T-helper 1 cell treated with Interleukin-12 subunit alpha and Interleukin-12 subunit beta and Interleukin-4 antibody, amounts not matched to agents 30 ng/mL and 1 ng/mL, for 36 hours (primary cell): ENCODE measurements at regions not wholly inside any gene's neighbourhood (a gene's known extent, or its start where the extent isn't known, plus 50 kb on each side); places are given as distances from the start of the nearest gene placed in this dataset.

Experiments
- intact Hi-C: fragments of 100-400 bp; cut with micrococcal nuclease; formaldehyde crosslinking; loops from one replicate; pipeline ENCODE4 v1.15.1; 2024

DNA sequence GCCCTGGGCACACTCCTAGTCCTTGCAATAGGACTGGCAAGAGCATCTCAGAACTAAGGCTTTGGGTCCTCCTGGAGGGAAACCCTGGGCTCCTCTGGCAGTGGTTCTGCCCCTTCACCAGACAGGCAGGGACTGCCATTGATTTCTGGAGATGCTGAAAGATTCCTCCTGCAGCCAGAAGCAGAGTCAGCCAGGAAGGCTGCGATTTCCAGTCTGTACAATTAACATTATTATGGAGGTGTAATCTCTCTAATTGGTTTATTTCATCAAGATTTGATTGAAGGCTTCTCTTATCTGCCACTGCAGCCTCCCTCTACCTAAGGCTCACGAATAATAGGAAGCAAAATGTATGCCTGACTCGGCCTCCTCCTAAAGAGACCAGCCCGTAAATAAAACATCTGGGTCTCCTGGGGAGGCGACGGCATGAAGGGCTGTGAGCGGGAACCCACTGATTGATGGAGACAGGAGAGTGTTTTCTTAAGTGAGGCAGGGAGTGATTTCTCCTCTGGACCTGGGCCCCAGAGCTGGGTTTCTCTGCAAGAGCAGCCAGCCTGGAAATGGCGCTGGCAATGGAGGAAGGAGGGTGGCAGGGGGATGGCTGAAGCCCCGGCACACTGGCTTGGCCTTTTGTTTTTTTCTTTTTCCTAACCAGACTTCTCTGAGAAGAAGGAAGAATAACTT, 689.6 kb downstream of the DHX35 start:
- intact Hi-C loops, result no loop called here

DNA sequence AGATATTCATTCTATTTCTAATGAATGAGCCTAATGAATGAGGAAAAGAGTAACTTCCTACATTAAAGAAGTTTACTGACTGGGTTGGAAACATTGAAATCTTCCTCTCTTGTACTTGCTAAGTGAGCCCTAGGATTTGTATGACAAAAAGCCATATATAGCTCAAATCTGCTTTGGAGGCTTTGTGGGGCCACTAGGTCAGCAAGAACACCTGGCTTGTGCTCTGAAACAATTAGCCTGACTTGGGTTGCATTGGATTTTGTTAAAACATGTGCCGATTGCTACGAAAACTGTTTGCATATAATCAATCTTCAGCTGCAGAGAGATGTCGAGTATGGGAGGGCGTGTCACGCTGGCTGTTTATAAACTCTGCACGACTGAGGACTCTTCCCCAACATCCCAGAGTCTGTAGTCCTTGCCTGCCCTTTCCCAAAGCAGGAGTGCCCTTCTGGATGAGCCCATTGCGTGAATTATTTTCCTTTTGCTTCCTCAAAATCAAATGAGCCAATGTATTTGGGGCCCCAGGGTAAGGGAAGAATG, 684.8 kb downstream of the DHX35 start:
- intact Hi-C loops, result no loop called here

GRCh38 chr20:39645131-39645530, 683.0 kb downstream of the DHX35 start:
- intact Hi-C loops, result no loop called here

DNA sequence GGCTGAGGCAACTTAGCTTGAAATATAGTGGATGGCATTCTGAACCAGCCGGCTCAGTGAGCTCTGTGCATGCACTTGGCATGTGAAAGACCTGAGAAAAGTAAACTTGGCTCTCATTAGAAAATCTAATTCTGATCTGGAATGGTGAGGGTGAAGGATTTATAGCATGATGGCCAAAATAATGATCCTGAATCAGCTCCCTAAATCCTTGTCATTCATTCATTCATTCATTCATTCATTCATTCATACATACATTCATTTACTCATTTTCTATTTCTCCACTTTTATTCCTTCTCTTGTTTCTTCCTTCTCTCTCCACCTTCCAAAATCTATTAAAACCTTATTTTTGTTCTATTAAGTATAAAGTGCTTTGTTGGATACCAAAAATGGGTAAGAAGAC, 681.1 kb downstream of the DHX35 start:
- intact Hi-C loops, result no loop called here

- intact Hi-C loops, result no loop called here
Observed at GRCh38 chr20:39641423-39641822, 679.3 kb downstream of the DHX35 start.

- intact Hi-C loops, result no loop called here
Observed at GRCh38 chr20:39640147-39640546, 678.0 kb downstream of the DHX35 start.

- intact Hi-C loops, result no loop called here
Observed at GRCh38 chr20:39638731-39639130, 676.6 kb downstream of the DHX35 start.

DNA sequence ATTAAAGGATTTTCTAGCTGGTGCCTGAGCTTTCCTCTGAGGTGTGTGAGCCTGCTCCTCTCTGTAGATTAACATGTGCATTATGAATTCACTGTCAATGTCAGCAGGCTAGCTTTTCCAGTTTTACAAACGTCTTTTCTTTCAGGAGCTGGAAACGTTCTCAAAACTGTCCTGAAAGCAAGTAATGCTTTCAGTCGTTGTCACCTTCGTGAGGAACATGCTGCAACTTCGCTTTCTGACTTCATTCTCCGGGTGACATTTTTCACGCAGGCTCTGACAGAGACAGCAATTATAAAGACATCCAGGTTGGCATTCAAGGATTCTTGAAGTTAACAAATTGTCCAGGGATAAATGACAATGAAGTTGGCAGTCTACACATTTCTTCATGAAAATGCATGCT, 671.5 kb downstream of the DHX35 start:
- intact Hi-C loops, result no loop called here

DNA sequence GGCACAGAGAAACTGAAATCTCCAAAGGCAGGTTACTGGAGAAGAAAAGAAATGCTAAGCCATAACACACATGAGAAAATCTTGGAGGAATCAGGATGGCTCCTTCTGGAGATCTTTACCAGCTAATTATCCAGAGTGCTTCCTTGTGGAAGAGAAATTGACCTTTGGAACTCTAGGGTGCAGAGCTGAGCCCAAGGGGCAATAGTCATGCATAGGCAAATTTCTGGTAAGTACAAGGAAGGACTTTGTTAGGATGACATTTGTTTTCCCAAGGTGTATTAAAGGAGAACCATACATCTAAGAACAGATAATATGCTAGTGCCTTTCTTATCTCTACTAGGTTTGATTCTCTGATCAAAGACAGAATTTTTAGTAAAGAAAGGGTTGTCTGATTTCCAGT, 670.6 kb downstream of the DHX35 start:
- intact Hi-C loops, result no loop called here

GRCh38 chr20:39632176-39632575, 670.0 kb downstream of the DHX35 start:
- intact Hi-C loops, result no loop called here

- intact Hi-C loops, result no loop called here
Observed at GRCh38 chr20:39631557-39631956, 669.4 kb downstream of the DHX35 start.

GRCh38 chr20:39630215-39630908, 668.2 kb downstream of the DHX35 start:
- intact Hi-C loops, result no loop called here

GRCh38 chr20:39627765-39628164, 665.6 kb downstream of the DHX35 start:
- intact Hi-C loops, result no loop called here

DNA sequence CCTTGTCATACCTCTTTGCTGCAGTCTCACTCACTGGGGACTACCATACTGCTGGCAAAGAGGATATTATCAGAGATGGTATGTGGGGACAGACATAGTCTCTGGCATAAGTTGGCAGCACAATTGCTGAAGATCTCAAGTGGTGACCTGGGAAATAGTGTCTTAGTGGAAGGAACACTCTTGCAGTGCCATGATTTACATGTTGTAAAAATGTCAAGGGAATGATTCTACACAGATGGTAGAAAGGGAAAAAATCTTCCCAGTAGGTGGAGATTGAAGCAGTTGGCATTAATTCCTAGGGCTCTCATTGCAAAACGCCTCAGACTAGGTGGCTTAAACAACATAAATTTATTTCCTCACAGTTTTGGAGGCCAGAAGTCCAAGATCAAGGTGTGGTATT, 662.2 kb downstream of the DHX35 start:
- intact Hi-C loops, result no loop called here

DNA sequence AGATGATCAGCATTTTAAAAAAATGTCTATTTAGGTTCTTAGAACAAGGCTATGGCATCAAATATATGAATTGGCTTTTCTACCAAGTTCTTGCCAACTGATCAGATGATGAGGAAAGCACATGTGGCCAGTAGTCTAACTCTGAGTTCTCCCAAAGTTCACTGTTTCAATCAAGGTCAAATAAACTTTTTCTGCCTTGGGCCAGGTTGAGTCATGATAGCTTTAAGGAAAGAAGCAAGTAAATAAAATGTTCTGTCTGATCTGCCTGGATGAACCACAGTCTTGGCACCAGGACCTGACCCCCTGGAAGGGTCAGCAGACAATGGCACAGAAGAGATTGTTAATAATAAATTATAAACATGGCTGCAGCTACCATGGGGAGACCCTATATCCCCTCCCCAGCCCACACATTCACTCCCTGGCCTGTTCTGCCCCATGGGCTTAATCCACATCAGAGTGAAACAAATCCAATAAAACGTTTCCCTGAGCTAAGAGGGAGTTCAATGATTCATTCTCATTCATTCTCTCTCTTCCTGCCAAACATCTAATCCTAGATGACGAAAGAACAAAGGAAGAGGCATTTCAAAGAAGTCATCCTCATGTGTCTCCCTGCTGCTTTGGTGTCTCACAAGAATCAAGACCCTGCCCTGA, 661.6 kb downstream of the DHX35 start:
- intact Hi-C loops, result no loop called here

GRCh38 chr20:39619271-39619785, 657.2 kb downstream of the DHX35 start:
- intact Hi-C loops, result no loop called here

DNA sequence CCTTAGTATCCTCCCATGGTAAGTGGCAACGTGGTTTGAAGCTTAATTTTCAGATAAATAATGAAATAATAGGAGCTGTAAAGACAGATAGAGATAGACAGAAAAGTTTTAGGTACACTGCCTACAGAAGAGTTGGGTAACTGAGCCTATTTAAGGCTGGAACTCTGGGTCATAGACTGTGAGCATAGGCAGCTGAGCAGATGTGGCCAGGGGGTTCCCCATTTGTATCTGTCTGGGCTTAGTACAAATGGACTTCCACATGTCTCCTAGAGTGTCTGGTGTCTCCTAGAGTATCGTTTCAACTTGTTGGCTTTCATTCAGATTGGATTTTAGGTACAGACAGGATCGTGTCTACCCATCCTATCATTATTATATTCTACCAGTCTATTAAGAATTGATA, 649.8 kb downstream of the DHX35 start:
- intact Hi-C loops, result no loop called here

DNA sequence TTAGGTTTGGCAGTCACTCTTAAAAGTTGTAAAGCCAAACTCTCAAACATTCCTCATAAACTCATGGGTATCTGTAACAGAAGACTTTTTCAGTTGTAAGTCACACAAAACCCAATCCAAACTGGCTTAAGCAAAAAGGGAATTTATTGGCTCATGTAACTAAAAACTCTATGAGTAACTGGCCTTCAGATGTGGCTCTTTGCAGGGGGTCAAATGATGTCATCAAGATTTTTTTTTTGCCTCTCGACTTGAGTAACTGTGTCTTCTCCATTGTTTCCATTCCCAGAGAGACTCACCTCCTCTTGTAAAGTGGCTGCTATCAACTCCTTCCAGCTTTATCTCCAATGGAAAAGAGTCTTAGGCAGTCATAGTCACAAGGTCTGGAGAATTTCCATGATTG, 645.0 kb downstream of the DHX35 start:
- intact Hi-C loops, result no loop called here

GRCh38 chr20:39605908-39606307, 643.8 kb downstream of the DHX35 start:
- intact Hi-C loops, result no loop called here

DNA sequence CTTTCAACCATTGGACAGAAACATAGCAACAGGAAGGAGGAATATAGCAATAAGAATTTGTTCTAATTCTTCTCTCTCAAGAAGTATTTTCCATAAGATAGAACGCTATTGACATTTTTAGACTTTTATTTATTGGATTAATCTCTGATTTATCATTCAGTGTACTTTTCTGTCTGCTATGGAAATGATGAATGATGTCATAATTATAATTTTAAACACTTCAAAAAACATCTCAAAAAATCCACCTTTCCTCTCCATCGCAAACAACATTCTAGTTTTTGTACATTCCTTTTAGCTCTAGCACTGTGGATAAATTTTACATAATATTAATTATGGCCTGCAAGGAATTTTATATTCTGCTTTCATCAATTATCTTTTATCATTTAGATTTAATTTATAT, 643.2 kb downstream of the DHX35 start:
- intact Hi-C loops, result no loop called here

DNA sequence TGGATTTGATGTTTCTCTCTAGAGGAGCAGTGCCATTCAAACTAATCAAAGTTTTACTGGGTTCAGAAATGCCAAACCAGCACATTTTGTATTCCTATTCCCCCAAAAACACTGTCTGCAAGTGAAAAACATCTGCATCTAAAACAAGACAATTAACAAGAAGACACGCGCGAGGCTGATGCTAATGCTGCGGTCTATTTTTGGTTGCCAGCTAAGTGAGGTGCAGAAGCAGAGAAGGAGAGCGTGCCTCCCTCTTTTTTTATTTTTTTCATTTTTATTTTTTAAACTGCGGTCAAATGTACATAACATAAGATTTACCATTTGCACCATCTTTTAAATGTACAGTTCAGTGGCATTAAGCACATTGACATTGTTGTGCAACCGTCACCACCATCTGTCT, 641.1 kb downstream of the DHX35 start:
- intact Hi-C loops, result loop anchor here (5.0 kb wide), 1 partner anchor 879 kb away; no protein-coding TSS in a partner anchor

DNA sequence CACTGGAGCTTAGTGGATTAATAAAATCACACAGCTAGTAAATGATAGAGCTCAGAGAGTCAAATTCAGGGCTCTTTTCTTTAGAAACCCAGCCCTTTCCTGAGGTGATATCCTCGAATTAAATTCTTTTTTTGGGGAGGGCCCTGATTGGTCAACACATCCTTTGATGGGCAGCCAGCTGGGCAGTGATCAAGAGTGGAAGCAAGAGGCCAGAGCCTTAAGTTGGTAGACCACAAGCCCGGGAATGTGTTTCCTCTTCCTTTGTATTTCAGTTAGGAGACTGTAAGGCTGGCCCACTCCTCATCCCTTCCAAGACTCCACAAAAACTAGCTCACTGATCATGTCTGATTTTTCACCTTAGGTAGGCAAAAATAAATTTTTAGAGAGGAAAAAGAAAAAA, 640.5 kb downstream of the DHX35 start:
- intact Hi-C loops, result loop anchor here (5.0 kb wide), 1 partner anchor 880 kb away; no protein-coding TSS in a partner anchor
